ENCODE measurements at regions not wholly inside any gene's neighbourhood (a gene's known extent, or its start where the extent isn't known, plus 50 kb on each side); places are given as distances from the start of the nearest gene placed in this dataset.

DNA sequence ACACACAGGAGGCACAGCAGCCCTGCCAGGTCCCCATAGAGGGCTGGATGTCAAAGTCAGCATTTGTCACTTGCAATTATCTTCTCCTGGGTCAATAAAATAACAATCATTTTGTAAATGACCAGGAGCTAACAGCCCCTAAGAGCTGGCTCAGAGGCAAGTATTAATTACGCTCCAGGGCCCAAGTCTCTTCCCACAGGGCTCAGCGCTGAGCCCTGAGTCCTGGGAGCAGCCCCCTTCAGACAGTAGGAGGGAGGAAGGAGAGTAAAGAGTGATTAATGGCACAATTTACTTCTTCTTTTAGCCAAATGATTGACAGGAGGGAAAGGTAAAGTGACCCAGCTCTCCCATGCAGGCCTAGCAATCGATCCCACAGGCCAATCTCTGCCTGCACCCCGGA lies 99.0 kb upstream of the DRD2 start:
- POLR2A ChIA-PET = no interaction called here
- no peak overlapping the region for H3K27ac ChIP-seq (ENCODE audit: low read depth, low read length)
- CTCF ChIA-PET = no interaction called here
- no peaks in the 10 kb centered on the region for H3K79me2 ChIP-seq (ENCODE audit: insufficient read depth, low read length)
- intact Hi-C loops (cut with micrococcal nuclease) = no loop called here
- H3K4me3 ChIP-seq (replicated peaks in 1 of 2; ENCODE audit: low read depth in 1 of 2, low read length in 2 of 2) = no peak overlapping the region
- H3K9me2 ChIP-seq (ENCODE audit: insufficient read depth) = no peaks in the 10 kb centered on the region
- no peak overlapping the region for H2AFZ ChIP-seq (ENCODE audit: low read depth, low read length, poor library complexity, severe bottlenecking)
- H3K9me3 ChIP-seq (ENCODE audit: control insufficient read depth in 1 of 2, insufficient read depth in 1 of 2, low read depth in 1 of 2, low read length in 2 of 2) = no peaks in the 10 kb centered on the region
- no peak overlapping the region for H3K9ac ChIP-seq (ENCODE audit: low read length)
- no peaks in the 10 kb centered on the region for H3K4me1 ChIP-seq (ENCODE audit: control insufficient read depth in 1 of 2, insufficient read depth in 2 of 2, low read length in 2 of 2)
- TF ChIP-seq, protein P1, sequence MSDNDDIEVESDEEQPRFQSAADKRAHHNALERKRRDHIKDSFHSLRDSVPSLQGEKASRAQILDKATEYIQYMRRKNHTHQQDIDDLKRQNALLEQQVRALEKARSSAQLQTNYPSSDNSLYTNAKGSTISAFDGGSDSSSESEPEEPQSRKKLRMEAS (IDR thresholded peaks at IDR 0.05) = no peak
- no peak for TF ChIP-seq FOSL1 (IDR thresholded peaks at IDR 0.05; ENCODE audit: low read depth)
- no peak for TF ChIP-seq SIN3A (IDR thresholded peaks at IDR 0.05; ENCODE audit: low read depth)
- no peaks in the 10 kb centered on the region for H4K20me1 ChIP-seq (ENCODE audit: insufficient read depth)
- BruUV-seq (replicated peaks) = no TSS peak
- H3K4me2 ChIP-seq (ENCODE audit: low read length) = no peak overlapping the region
- H3K36me3 ChIP-seq (ENCODE audit: control insufficient read depth in 1 of 2, insufficient read depth in 2 of 2, low read length in 2 of 2) = no peaks in the 10 kb centered on the region
- peaks cover 4% of the 10 kb centered on the region; the same call in 1 of the 2 replicates for H3K27me3 ChIP-seq (ENCODE audit: insufficient read depth, low read length)
- RAD21 ChIA-PET (ENCODE audit: low non-redundant PET in 1 of 2, low total read pairs in 2 of 2, uncharacterized antibody in 2 of 2, unreplicated experiment in 2 of 2) = no interaction called here
- DNase-seq (ENCODE audit: low read depth, low spot score) (no peak), ATAC-seq (no peak)

DNA sequence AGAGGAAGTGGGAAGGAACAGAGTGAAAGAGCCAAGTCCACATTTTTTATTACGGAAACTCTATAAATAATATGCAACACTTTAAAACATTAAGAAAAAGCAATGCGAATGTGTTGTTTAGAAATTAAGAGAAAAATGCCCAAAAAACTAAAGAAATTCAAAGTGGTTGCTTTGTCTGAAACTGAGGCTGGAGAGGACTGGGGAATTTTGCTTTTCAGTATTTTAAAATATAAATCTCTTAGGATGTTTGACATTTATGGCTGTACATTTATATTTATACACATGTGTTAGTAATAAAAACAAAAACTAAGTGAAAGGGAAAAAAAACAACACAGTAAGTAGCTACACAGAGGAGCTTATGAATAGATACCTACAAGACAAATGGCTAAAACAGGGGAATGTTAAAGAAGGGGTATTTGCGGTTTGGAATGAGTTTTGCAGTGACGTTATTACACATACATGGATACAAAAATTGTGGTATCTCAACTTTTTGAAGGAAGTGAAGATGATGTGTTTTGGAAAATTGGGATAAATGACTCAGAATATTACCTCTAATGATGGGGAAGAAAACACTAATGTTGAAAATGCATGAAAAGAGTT lies 97.0 kb upstream of the DRD2 start:
- CTCF ChIA-PET = no interaction called here
- Histone ChIP-seq H3K36me3 (ENCODE audit: control insufficient read depth in 1 of 2, insufficient read depth in 2 of 2, low read length in 2 of 2) (no peaks in the 10 kb centered on the region), H3K27ac (ENCODE audit: low read depth, low read length) (no peak overlapping the region), H3K79me2 (ENCODE audit: insufficient read depth, low read length) (no peaks in the 10 kb centered on the region), H3K4me1 (ENCODE audit: control insufficient read depth in 1 of 2, insufficient read depth in 2 of 2, low read length in 2 of 2) (no peaks in the 10 kb centered on the region), H3K4me2 (ENCODE audit: low read length) (no peak overlapping the region), H3K9me3 (ENCODE audit: control insufficient read depth in 1 of 2, insufficient read depth in 1 of 2, low read depth in 1 of 2, low read length in 2 of 2) (no peaks in the 10 kb centered on the region), H3K9me2 (ENCODE audit: insufficient read depth) (no peaks in the 10 kb centered on the region), H3K4me3 (replicated peaks in 1 of 2; ENCODE audit: low read depth in 1 of 2, low read length in 2 of 2) (no peak overlapping the region), H4K20me1 (ENCODE audit: insufficient read depth) (no peaks in the 10 kb centered on the region), H2AFZ (ENCODE audit: low read depth, low read length, poor library complexity, severe bottlenecking) (no peak overlapping the region), H3K9ac (ENCODE audit: low read length) (no peak overlapping the region), H3K27me3 (ENCODE audit: insufficient read depth, low read length) (peaks cover 4% of the 10 kb centered on the region; the same call in 1 of the 2 replicates)
- no TSS peak for BruUV-seq (replicated peaks)
- no peak for DNase-seq (ENCODE audit: low read depth, low spot score)
- TF ChIP-seq POLR2AphosphoS5 (IDR thresholded peaks at IDR 0.05; ENCODE audit: low read depth, low read length) (no peak), SP1 (IDR thresholded peaks at IDR 0.05; ENCODE audit: low read depth) (no peak), ZNF274 (IDR thresholded peaks at IDR 0.05; ENCODE audit: low read depth, low read length) (no peak), ZFX (IDR thresholded peaks at IDR 0.05) (no peak)
- TF ChIP-seq, protein P1 (IDR thresholded peaks at IDR 0.05) = no peak
- POLR2A ChIA-PET = no interaction called here
- RAD21 ChIA-PET (ENCODE audit: low non-redundant PET in 1 of 2, low total read pairs in 2 of 2, uncharacterized antibody in 2 of 2, unreplicated experiment in 2 of 2) = no interaction called here
- no peak for ATAC-seq
- intact Hi-C loops (cut with micrococcal nuclease) = no loop called here

Measured in HCT116 (cell line).